K562 (cell line): ENCODE measurements at regions not wholly inside any gene's neighbourhood (a gene's known extent, or its start where the extent isn't known, plus 50 kb on each side); places are given as distances from the start of the nearest gene placed in this dataset.

Source experiments
- ARID1B ChIP-seq: fragments of 450-650 bp; IDR thresholded peaks from 2 replicates; pipeline ENCODE4 v1.6.1; 2016; ENCODE audit warnings: antibody characterized with exemption, mild to moderate bottlenecking, inconsistent platforms
- BRF1 ChIP-seq: IDR thresholded peaks from 3 replicates; pipeline ENCODE4 v1.6.1; 2011; ENCODE audit warnings: borderline replicate concordance, mild to moderate bottlenecking; ENCODE audit not compliant: insufficient read length; ENCODE audit errors: extremely low read depth
- CBFB ChIP-seq: sonication (generic); formaldehyde crosslinking; IDR thresholded peaks from 2 replicates; pipeline ENCODE4 v1.4.0; 2020; ENCODE audit warnings: mild to moderate bottlenecking, missing genetic modification reagents
- GABPB1 ChIP-seq: sonication (generic); formaldehyde crosslinking; IDR thresholded peaks from 2 replicates; pipeline ENCODE4 v1.8.0; 2022; ENCODE audit warnings: mild to moderate bottlenecking, missing genetic modification reagents
- HDAC1 ChIP-seq, 2 experiments: fragments of 450-650 bp; IDR thresholded peaks; 2 replicates each; pipeline ENCODE4 v1.6.1; 2016 to 2017; ENCODE audit warnings: inconsistent platforms in 1 of 2, mild to moderate bottlenecking in 1 of 2, moderate library complexity in 1 of 2
- KLF6 ChIP-seq: fragments of 250-450 bp; sonication (Bioruptor Pico); IDR thresholded peaks from 2 replicates; pipeline ENCODE4 v1.4.0; 2020; ENCODE audit warnings: mild to moderate bottlenecking, moderate library complexity, borderline replicate concordance
- NFXL1 ChIP-seq: fragments of 450-650 bp; formaldehyde crosslinking; IDR thresholded peaks from 2 replicates; pipeline ENCODE4 v1.4.0; 2021; ENCODE audit warnings: mild to moderate bottlenecking
- PHTF2 ChIP-seq: fragments of 250-450 bp; sonication (Bioruptor Pico); IDR thresholded peaks from 2 replicates; pipeline ENCODE4 v1.5.0; 2021; ENCODE audit warnings: mild to moderate bottlenecking
- POU5F1 ChIP-seq: fragments of 150-350 bp; IDR thresholded peaks from 2 replicates; pipeline ENCODE4 v1.6.1; 2014; ENCODE audit warnings: borderline replicate concordance, low read length, low read depth, mild to moderate bottlenecking; ENCODE audit not compliant: partially characterized antibody
- RAD51 ChIP-seq: fragments of 450-650 bp; IDR thresholded peaks from 2 replicates; pipeline ENCODE4 v1.7.1; 2016; ENCODE audit warnings: low read depth, mild to moderate bottlenecking, borderline replicate concordance
- RNF2 ChIP-seq: sonication (generic); IDR thresholded peaks from 2 replicates; pipeline ENCODE4 v1.6.1; 2016
- TAF1 ChIP-seq: IDR thresholded peaks from 2 replicates; pipeline ENCODE4 v1.6.1; 2011; ENCODE audit warnings: mild to moderate bottlenecking, low read length, moderate library complexity; ENCODE audit not compliant: insufficient read depth, control insufficient read depth, severe bottlenecking; ENCODE audit errors: extremely low read depth
- TAF9B ChIP-seq: fragments of 450-650 bp; IDR thresholded peaks from 2 replicates; pipeline ENCODE4 v1.6.1; 2018; ENCODE audit warnings: mild to moderate bottlenecking; ENCODE audit not compliant: partially characterized antibody
- TRIM28 ChIP-seq: fragments of 450-650 bp; IDR thresholded peaks from 2 replicates; pipeline ENCODE4 v1.6.1; 2017
- ZNF165 ChIP-seq: fragments of 250-450 bp; sonication (Bioruptor Pico); IDR thresholded peaks from 2 replicates; pipeline ENCODE4 v1.4.0; 2020; ENCODE audit warnings: borderline replicate concordance
- ZNF197 ChIP-seq: fragments of 200-800 bp; sonication (Bioruptor generic); IDR thresholded peaks from 2 replicates; pipeline ENCODE4 v1.6.1; 2016; ENCODE audit warnings: low read depth, missing genetic modification characterization, missing compliant biosample characterization
- ZNF253 ChIP-seq: fragments of 250-450 bp; sonication (Bioruptor Pico); conservative IDR thresholded peaks from 2 replicates; pipeline ENCODE4 v1.6.1; 2021; ENCODE audit warnings: mild to moderate bottlenecking
- ZNF282 ChIP-seq: sonication (generic); formaldehyde crosslinking; IDR thresholded peaks from 2 replicates; pipeline ENCODE4 v1.8.1; 2023; ENCODE audit warnings: missing genetic modification reagents
- ZNF347 ChIP-seq: fragments of 450-650 bp; formaldehyde crosslinking; IDR thresholded peaks from 2 replicates; pipeline ENCODE4 v1.4.0; 2020; ENCODE audit warnings: low read depth, mild to moderate bottlenecking, moderate library complexity
- ZNF398 ChIP-seq: fragments of 250-450 bp; sonication (Bioruptor Pico); IDR thresholded peaks from 2 replicates; pipeline ENCODE4 v1.8.0; 2021; ENCODE audit warnings: moderate library complexity, mild to moderate bottlenecking, inconsistent platforms
- ZNF408 ChIP-seq: fragments of 250-450 bp; sonication (Bioruptor Pico); IDR thresholded peaks from 2 replicates; pipeline ENCODE4 v1.4.0; 2020; ENCODE audit warnings: low read depth, mild to moderate bottlenecking, moderate library complexity
- ZNF507 ChIP-seq: conservative IDR thresholded peaks from 2 replicates; pipeline ENCODE4 v1.6.1; 2017; ENCODE audit warnings: missing genetic modification characterization, missing compliant biosample characterization
- ZNF695 ChIP-seq: fragments of 450-650 bp; formaldehyde crosslinking; IDR thresholded peaks from 2 replicates; pipeline ENCODE4 v1.4.0; 2020; ENCODE audit warnings: mild to moderate bottlenecking, moderate library complexity
- ZNF778 ChIP-seq: fragments of 450-650 bp; formaldehyde crosslinking; IDR thresholded peaks from 2 replicates; pipeline ENCODE4 v1.4.0; 2020; ENCODE audit warnings: mild to moderate bottlenecking, moderate library complexity
- TF ChIP-seq, protein P1 (sequence below), 2 experiments: fragments of 250-450 bp in 1 of 2; fragments of 450-650 bp in 1 of 2; sonication (Bioruptor Pico) in 1 of 2; IDR thresholded peaks; 2 replicates each; pipeline versions ENCODE4 v1.6.1 to v1.8.0; 2016 to 2021; ENCODE audit warnings: mild to moderate bottlenecking in 2 of 2, moderate library complexity in 2 of 2, missing compliant biosample characterization in 1 of 2, missing genetic modification characterization in 1 of 2

- TF ChIP-seq, protein P1, sequence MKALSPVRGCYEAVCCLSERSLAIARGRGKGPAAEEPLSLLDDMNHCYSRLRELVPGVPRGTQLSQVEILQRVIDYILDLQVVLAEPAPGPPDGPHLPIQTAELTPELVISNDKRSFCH (CRISPR knock-in tag; IDR thresholded peaks at IDR 0.05) = no peak
- TF ChIP-seq, protein P1 (tag; IDR thresholded peaks at IDR 0.05) = peak; percentile 22; the same call in 1 of the 2 replicates
- TF ChIP-seq ZNF197 (CRISPR knock-in tag) (no peak), TAF1 (peak; percentile 66), ZNF347 (no peak), RAD51 (peak; percentile 87), GABPB1 (CRISPR knock-in tag) (peak; percentile 77; the same call in 1 of the 2 replicates), ZNF778 (CRISPR knock-in tag) (no peak), ZNF282 (CRISPR knock-in tag) (no peak), ARID1B (no peak; the same call in 1 of the 2 replicates), BRF1 (no peak), KLF6 (CRISPR knock-in tag) (no peak), ZNF507 (no peak), TAF9B (peak; percentile 27), HDAC1 (IDR thresholded peaks at IDR 0.05) (no peak; a peak in 1 of 4 replicates), PHTF2 (CRISPR knock-in tag) (peak; percentile 80), ZNF253 (CRISPR knock-in tag) (no peak), NFXL1 (CRISPR knock-in tag) (0 out of 2 replicates have a peak, but pooled peaks have one; percentile 11), ZNF398 (CRISPR knock-in tag) (peak; percentile 12; the same call in 1 of the 2 replicates), ZNF408 (CRISPR knock-in tag) (no peak), RNF2 (peak; percentile 46), POU5F1 (no peak), ZNF165 (CRISPR knock-in tag) (0 out of 2 replicates have a peak, but pooled peaks have one; percentile 7), CBFB (CRISPR knock-in tag) (peak; percentile 46; the same call in 1 of the 2 replicates), TRIM28 (no peak), ZNF695 (CRISPR knock-in tag) (no peak)
Observed at GRCh38 chr6:27145731-27146455, 101.6 kb upstream of the PRSS16 start (continued).
